NCI-H128 (cell line): ENCODE measurements at regions not wholly inside any gene's neighbourhood (a gene's known extent, or its start where the extent isn't known, plus 50 kb on each side); places are given as distances from the start of the nearest gene placed in this dataset.
"Not testable (repeated sequence)": the region's sequence is repeated elsewhere in the genome, so short reads cannot be mapped to it uniquely, and the experiment has no call there.

Experiments used
- DNase-seq: peaks from one replicate; lab custom pipeline; 2025; ENCODE audit not compliant: unreplicated experiment; lab: John Stamatoyannopoulos, UW

GRCh38 chr1:96469726-96470125, 251.9 kb upstream of the PTBP2 start:
- DNase-seq, result not testable (repeated sequence)

GRCh38 chr1:96472471-96472870, 249.1 kb upstream of the PTBP2 start:
- no peak for DNase-seq

- no peak for DNase-seq
These were observed 247.7 kb upstream of the PTBP2 start for GRCh38 chr1:96473791-96474434.

- DNase-seq, result no peak
These were observed 246.4 kb upstream of the PTBP2 start for GRCh38 chr1:96474985-96475743.

GRCh38 chr1:96475903-96476302, 245.7 kb upstream of the PTBP2 start:
- DNase-seq, result no peak

- DNase-seq, result peak; percentile 59
These were observed 243.4 kb upstream of the PTBP2 start for GRCh38 chr1:96478228-96478627.

GRCh38 chr1:96481409-96481808, 240.2 kb upstream of the PTBP2 start:
- DNase-seq, result no peak

- DNase-seq, result no peak
These were observed 239.0 kb upstream of the PTBP2 start for GRCh38 chr1:96482616-96483015.

GRCh38 chr1:96487394-96487793, 234.2 kb upstream of the PTBP2 start:
- no peak for DNase-seq

GRCh38 chr1:96487971-96488370, 233.6 kb upstream of the PTBP2 start:
- no peak for DNase-seq

GRCh38 chr1:96488777-96489176, 232.8 kb upstream of the PTBP2 start:
- no peak for DNase-seq

- DNase-seq, result peak; percentile 49
These were observed 229.3 kb upstream of the PTBP2 start for GRCh38 chr1:96492236-96492635.

GRCh38 chr1:96498744-96499340, 222.7 kb upstream of the PTBP2 start:
- DNase-seq, result no peak

GRCh38 chr1:96508233-96508632, 213.4 kb upstream of the PTBP2 start:
- no peak for DNase-seq

- DNase-seq, result no peak
These were observed 212.2 kb upstream of the PTBP2 start for GRCh38 chr1:96509339-96509738.

- no peak for DNase-seq
These were observed 211.6 kb upstream of the PTBP2 start for GRCh38 chr1:96509951-96510350.

GRCh38 chr1:96510391-96510790, 211.2 kb upstream of the PTBP2 start:
- no peak for DNase-seq

GRCh38 chr1:96510911-96511310, 210.7 kb upstream of the PTBP2 start:
- DNase-seq, result no peak

- DNase-seq, result no peak
These were observed 208.4 kb upstream of the PTBP2 start for GRCh38 chr1:96513136-96513535.

GRCh38 chr1:96515430-96515829, 206.2 kb upstream of the PTBP2 start:
- no peak for DNase-seq

- no peak for DNase-seq
These were observed 205.7 kb upstream of the PTBP2 start for GRCh38 chr1:96515925-96516324.

- DNase-seq, result no peak
These were observed 201.6 kb upstream of the PTBP2 start for GRCh38 chr1:96519851-96520578.
